RWPE2 (cell line): ENCODE measurements at regions not wholly inside any gene's neighbourhood (a gene's known extent, or its start where the extent isn't known, plus 50 kb on each side); places are given as distances from the start of the nearest gene placed in this dataset.

Experiments
- ATAC-seq: fragments of 200-7000 bp; cut with Tn5 transposase; 3 replicates; pipeline ENCODE4 v1.9.1; 2021; ENCODE audit warnings: low read depth
- DNase-seq: peaks from one replicate; pipeline ENCODE4 v3.0.0-alpha.2; 2020; ENCODE audit warnings: low spot score
- H3K27ac ChIP-seq: fragments of 450-650 bp; 2 replicates; pipeline ENCODE4 v1.5.1; 2017; ENCODE audit warnings: mild to moderate bottlenecking; ENCODE audit not compliant: poor library complexity, severe bottlenecking
- H3K27me3 ChIP-seq: fragments of 250-450 bp; sonication (Bioruptor Pico); 2 replicates; pipeline ENCODE4 v1.5.1; 2021; ENCODE audit warnings: mild to moderate bottlenecking, moderate library complexity; ENCODE audit not compliant: insufficient read depth, poor library complexity, severe bottlenecking
- H3K36me3 ChIP-seq: fragments of 250-450 bp; sonication (Bioruptor Pico); 2 replicates; pipeline ENCODE4 v1.5.1; 2020; ENCODE audit warnings: low read depth, mild to moderate bottlenecking, moderate library complexity
- H3K4me1 ChIP-seq: fragments of 250-450 bp; sonication (Bioruptor Pico); 2 replicates; pipeline ENCODE4 v1.5.1; 2021; ENCODE audit warnings: mild to moderate bottlenecking, moderate library complexity; ENCODE audit not compliant: insufficient read depth, poor library complexity, severe bottlenecking
- H3K4me3 ChIP-seq: fragments of 250-450 bp; sonication (Bioruptor Pico); 2 replicates; pipeline ENCODE4 v1.5.1; 2021; ENCODE audit warnings: mild to moderate bottlenecking, moderate library complexity; ENCODE audit not compliant: severe bottlenecking
- H3K9me3 ChIP-seq: fragments of 250-450 bp; sonication (Bioruptor Pico); 2 replicates; pipeline ENCODE4 v1.5.1; 2021; ENCODE audit warnings: mild to moderate bottlenecking, moderate library complexity; ENCODE audit not compliant: severe bottlenecking
- TF ChIP-seq, protein P1 (sequence below): fragments of 450-650 bp; IDR thresholded peaks from one replicate; pipeline ENCODE4 v1.5.1; 2017; ENCODE audit warnings: mild to moderate bottlenecking, moderate library complexity; ENCODE audit not compliant: poor library complexity, severe bottlenecking

GRCh38 chr1:94693029-94693428, 127.1 kb upstream of the SLC44A3 start:
- no peaks in the 10 kb centered on the region for H3K27me3 ChIP-seq
- no peaks in the 10 kb centered on the region for H3K9me3 ChIP-seq
- H3K27ac ChIP-seq: no peak overlapping the region
- ATAC-seq: no peak
- H3K4me1 ChIP-seq: peaks cover under 1% of the 10 kb centered on the region
- no peaks in the 10 kb centered on the region for H3K36me3 ChIP-seq
- DNase-seq: no peak
- TF ChIP-seq, protein P1, sequence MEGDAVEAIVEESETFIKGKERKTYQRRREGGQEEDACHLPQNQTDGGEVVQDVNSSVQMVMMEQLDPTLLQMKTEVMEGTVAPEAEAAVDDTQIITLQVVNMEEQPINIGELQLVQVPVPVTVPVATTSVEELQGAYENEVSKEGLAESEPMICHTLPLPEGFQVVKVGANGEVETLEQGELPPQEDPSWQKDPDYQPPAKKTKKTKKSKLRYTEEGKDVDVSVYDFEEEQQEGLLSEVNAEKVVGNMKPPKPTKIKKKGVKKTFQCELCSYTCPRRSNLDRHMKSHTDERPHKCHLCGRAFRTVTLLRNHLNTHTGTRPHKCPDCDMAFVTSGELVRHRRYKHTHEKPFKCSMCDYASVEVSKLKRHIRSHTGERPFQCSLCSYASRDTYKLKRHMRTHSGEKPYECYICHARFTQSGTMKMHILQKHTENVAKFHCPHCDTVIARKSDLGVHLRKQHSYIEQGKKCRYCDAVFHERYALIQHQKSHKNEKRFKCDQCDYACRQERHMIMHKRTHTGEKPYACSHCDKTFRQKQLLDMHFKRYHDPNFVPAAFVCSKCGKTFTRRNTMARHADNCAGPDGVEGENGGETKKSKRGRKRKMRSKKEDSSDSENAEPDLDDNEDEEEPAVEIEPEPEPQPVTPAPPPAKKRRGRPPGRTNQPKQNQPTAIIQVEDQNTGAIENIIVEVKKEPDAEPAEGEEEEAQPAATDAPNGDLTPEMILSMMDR: no peak
- H3K4me3 ChIP-seq: no peak overlapping the region

- ATAC-seq (no peak), DNase-seq (no peak)
- TF ChIP-seq, protein P1: no peak
- Histone ChIP-seq H3K27me3 (no peaks in the 10 kb centered on the region), H3K4me3 (no peak overlapping the region), H3K9me3 (no peaks in the 10 kb centered on the region), H3K27ac (no peak overlapping the region), H3K4me1 (no peaks in the 10 kb centered on the region), H3K36me3 (no peaks in the 10 kb centered on the region)
Measured at GRCh38 chr1:94688646-94689045, 131.5 kb upstream of the SLC44A3 start.

DNA sequence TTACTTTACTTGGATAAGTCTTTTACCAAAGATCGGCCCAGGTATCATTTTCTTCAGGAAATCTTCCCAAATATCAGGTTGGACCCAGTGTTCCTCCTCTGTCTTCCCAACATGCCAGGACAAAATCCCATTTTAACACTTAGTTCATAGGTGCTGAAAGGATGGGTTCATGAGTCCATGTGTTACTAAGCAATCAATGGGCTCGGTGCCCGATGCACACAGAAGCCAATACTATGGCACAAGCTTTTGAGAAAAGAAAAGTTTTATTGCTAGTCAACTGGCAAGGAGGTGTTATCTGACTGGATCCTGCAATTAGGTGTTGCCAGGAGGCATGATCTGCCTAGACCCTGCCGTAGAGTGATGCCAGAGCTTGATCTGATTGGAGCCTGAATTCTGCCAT, 133.3 kb upstream of the SLC44A3 start:
- DNase-seq: no peak
- TF ChIP-seq, protein P1: no peak
- H3K4me1 ChIP-seq: no peaks in the 10 kb centered on the region

DNA sequence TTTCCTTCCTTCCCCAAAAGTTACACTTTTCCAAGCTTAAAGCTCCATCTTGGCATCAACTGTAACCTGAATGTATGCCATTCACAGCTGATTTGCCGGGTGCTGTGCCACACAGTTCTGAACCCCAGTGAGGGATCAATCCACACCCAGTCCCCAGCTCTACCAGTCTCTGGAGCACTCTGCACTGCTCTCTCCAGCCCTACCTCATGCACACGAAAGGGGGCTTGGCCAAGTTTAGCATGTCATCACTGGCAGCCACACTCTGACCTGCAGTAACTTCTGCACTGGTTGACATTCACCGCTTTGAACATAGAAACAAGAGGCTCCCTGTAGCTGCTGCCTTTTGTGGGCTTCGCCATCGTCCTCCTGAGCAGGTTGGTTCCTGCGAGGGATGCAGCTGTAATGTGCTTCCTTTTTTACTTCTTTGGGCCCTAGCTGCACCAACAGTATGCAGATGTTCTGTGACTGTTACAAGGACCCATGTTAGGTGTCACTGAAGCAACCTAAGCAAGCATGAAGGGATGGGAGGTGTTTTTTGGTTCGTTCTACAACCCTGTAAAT, 135.4 kb upstream of the SLC44A3 start:
- no peaks in the 10 kb centered on the region for H3K4me1 ChIP-seq
- no peaks in the 10 kb centered on the region for H3K9me3 ChIP-seq
- ATAC-seq (no peak; the same call in 2 of the 3 replicates), DNase-seq (no peak)
- no peaks in the 10 kb centered on the region for H3K27me3 ChIP-seq
- no peak overlapping the region for H3K4me3 ChIP-seq
- TF ChIP-seq, protein P1: no peak
- H3K36me3 ChIP-seq: no peaks in the 10 kb centered on the region
- H3K27ac ChIP-seq: no peak overlapping the region

More for the DNA sequence above, 133.3 kb upstream of the SLC44A3 start:
- Histone ChIP-seq H3K4me3 (no peak overlapping the region), H3K36me3 (no peaks in the 10 kb centered on the region), H3K27ac (no peak overlapping the region), H3K9me3 (no peaks in the 10 kb centered on the region), H3K27me3 (no peaks in the 10 kb centered on the region)
- no peak for ATAC-seq

GRCh38 chr1:94683886-94684285, 136.3 kb upstream of the SLC44A3 start:
- no peaks in the 10 kb centered on the region for H3K4me1 ChIP-seq
- H3K27me3 ChIP-seq: no peaks in the 10 kb centered on the region
- H3K9me3 ChIP-seq: no peaks in the 10 kb centered on the region
- H3K36me3 ChIP-seq: no peaks in the 10 kb centered on the region
- no peak for DNase-seq
- no peak for ATAC-seq
- no peak overlapping the region for H3K4me3 ChIP-seq
- H3K27ac ChIP-seq: no peak overlapping the region
- TF ChIP-seq, protein P1: no peak
